ENCODE measurements at regions not wholly inside any gene's neighbourhood (a gene's known extent, or its start where the extent isn't known, plus 50 kb on each side); places are given as distances from the start of the nearest gene placed in this dataset.

GRCh38 chr2:59312967-59313940 lies 1072.1 kb upstream of the FANCL start:
- H3K36me3 ChIP-seq (ENCODE audit: control insufficient read depth in 2 of 3, insufficient read depth in 3 of 3, low read length in 3 of 3): no peaks in the 10 kb centered on the region
- peaks cover 0 to 7% (median 5%) of the 10 kb centered on the region in 7 donors for H3K4me1 Mint-ChIP-seq
- H3K36me3 Mint-ChIP-seq: no peaks in the 10 kb centered on the region
- ATAC-seq (no peak), DNase-seq (no peak)
- ChIA-PET CTCF (no interaction called here), POLR2A (no interaction called here)
- no peak overlapping the region for H3K4me3 Mint-ChIP-seq
- no peak overlapping the region for H3K27ac Mint-ChIP-seq
- H3K27me3 Mint-ChIP-seq: peaks cover 10 to 53% (median 29%) of the 10 kb centered on the region in 5 donors
- H3K27ac ChIP-seq (ENCODE audit: low read depth, low read length): no peak overlapping the region
- H3K4me1 ChIP-seq (ENCODE audit: control insufficient read depth in 2 of 2, insufficient read depth in 2 of 2, low read length in 2 of 2): no peaks in the 10 kb centered on the region
- H3K9me3 Mint-ChIP-seq: no peaks in the 10 kb centered on the region
- H3K9me3 ChIP-seq (ENCODE audit: control insufficient read depth in 2 of 3, low read length in 3 of 3): no peaks in the 10 kb centered on the region
- intact Hi-C loops (cut with micrococcal nuclease): no loop called here
- no peaks in the 10 kb centered on the region for H3K27me3 ChIP-seq (ENCODE audit: control insufficient read depth in 2 of 2, insufficient read depth in 2 of 2, low read length in 2 of 2)
- H3K4me3 ChIP-seq (ENCODE audit: low read length): no peak overlapping the region

- Mint-ChIP-seq H3K4me1 (peaks cover 0 to 7% (median 5%) of the 10 kb centered on the region in 7 donors), H3K27me3 (peaks cover 5 to 60% (median 29%) of the 10 kb centered on the region in 5 donors), H3K4me3 (no peak overlapping the region), H3K36me3 (no peaks in the 10 kb centered on the region), H3K27ac (no peak overlapping the region), H3K9me3 (no peaks in the 10 kb centered on the region)
- intact Hi-C loops (cut with micrococcal nuclease): no loop called here
- Histone ChIP-seq H3K9me3 (ENCODE audit: control insufficient read depth in 2 of 3, low read length in 3 of 3) (no peaks in the 10 kb centered on the region), H3K4me3 (ENCODE audit: low read length) (no peak overlapping the region), H3K27ac (ENCODE audit: low read depth, low read length) (no peak overlapping the region), H3K4me1 (ENCODE audit: control insufficient read depth in 2 of 2, insufficient read depth in 2 of 2, low read length in 2 of 2) (no peaks in the 10 kb centered on the region), H3K27me3 (ENCODE audit: control insufficient read depth in 2 of 2, insufficient read depth in 2 of 2, low read length in 2 of 2) (no peaks in the 10 kb centered on the region), H3K36me3 (ENCODE audit: control insufficient read depth in 2 of 3, insufficient read depth in 3 of 3, low read length in 3 of 3) (no peaks in the 10 kb centered on the region)
- ATAC-seq: no peak
- CTCF ChIA-PET: no interaction called here
- POLR2A ChIA-PET: no interaction called here
- no peak for DNase-seq
Measured at GRCh38 chr2:59312029-59312428, 1070.9 kb upstream of the FANCL start.

- ATAC-seq (no peak), DNase-seq (no peak)
- Mint-ChIP-seq H3K4me1 (no peaks in the 10 kb centered on the region), H3K9me3 (no peaks in the 10 kb centered on the region), H3K36me3 (no peaks in the 10 kb centered on the region), H3K4me3 (no peak overlapping the region), H3K27ac (no peak overlapping the region), H3K27me3 (peaks cover 7 to 45% (median 14%) of the 10 kb centered on the region in 5 donors)
- no peaks in the 10 kb centered on the region for H3K4me1 ChIP-seq (ENCODE audit: control insufficient read depth in 2 of 2, insufficient read depth in 2 of 2, low read length in 2 of 2)
- no peak overlapping the region for H3K27ac ChIP-seq (ENCODE audit: low read depth, low read length)
- H3K9me3 ChIP-seq (ENCODE audit: control insufficient read depth in 2 of 3, low read length in 3 of 3): no peaks in the 10 kb centered on the region
- ChIA-PET CTCF (no interaction called here), POLR2A (no interaction called here)
- no peaks in the 10 kb centered on the region for H3K36me3 ChIP-seq (ENCODE audit: control insufficient read depth in 2 of 3, insufficient read depth in 3 of 3, low read length in 3 of 3)
- no peak overlapping the region for H3K4me3 ChIP-seq (ENCODE audit: low read length)
- no peaks in the 10 kb centered on the region for H3K27me3 ChIP-seq (ENCODE audit: control insufficient read depth in 2 of 2, insufficient read depth in 2 of 2, low read length in 2 of 2)
- intact Hi-C loops (cut with micrococcal nuclease): no loop called here
Measured at GRCh38 chr2:59308108-59308507, 1067.0 kb upstream of the FANCL start.

GRCh38 chr2:59307196-59307595 lies 1066.1 kb upstream of the FANCL start:
- ChIA-PET POLR2A (no interaction called here), CTCF (no interaction called here)
- Histone ChIP-seq H3K9me3 (ENCODE audit: control insufficient read depth in 2 of 3, low read length in 3 of 3) (no peaks in the 10 kb centered on the region), H3K4me1 (ENCODE audit: control insufficient read depth in 2 of 2, insufficient read depth in 2 of 2, low read length in 2 of 2) (no peaks in the 10 kb centered on the region), H3K36me3 (ENCODE audit: control insufficient read depth in 2 of 3, insufficient read depth in 3 of 3, low read length in 3 of 3) (no peaks in the 10 kb centered on the region), H3K27me3 (ENCODE audit: control insufficient read depth in 2 of 2, insufficient read depth in 2 of 2, low read length in 2 of 2) (no peaks in the 10 kb centered on the region), H3K27ac (ENCODE audit: low read depth, low read length) (no peak overlapping the region), H3K4me3 (ENCODE audit: low read length) (no peak overlapping the region)
- no peak overlapping the region for H3K27ac Mint-ChIP-seq
- H3K4me1 Mint-ChIP-seq: no peaks in the 10 kb centered on the region
- no peak overlapping the region for H3K4me3 Mint-ChIP-seq
- H3K36me3 Mint-ChIP-seq: no peaks in the 10 kb centered on the region
- DNase-seq: no peak
- no peak for ATAC-seq
- intact Hi-C loops (cut with micrococcal nuclease): no loop called here
- H3K9me3 Mint-ChIP-seq: no peaks in the 10 kb centered on the region
- peaks cover 5 to 36% (median 14%) of the 10 kb centered on the region in 5 donors for H3K27me3 Mint-ChIP-seq

- no peak overlapping the region for H3K4me3 Mint-ChIP-seq
- no peak overlapping the region for H3K27ac Mint-ChIP-seq
- H3K9me3 ChIP-seq (ENCODE audit: control insufficient read depth in 2 of 3, low read length in 3 of 3): no peaks in the 10 kb centered on the region
- intact Hi-C loops (cut with micrococcal nuclease): loop anchor here (2.0 to 5.0 kb wide), 3 partner anchors 584 to 1544 kb away; no protein-coding TSS in a partner anchor
- H3K27me3 Mint-ChIP-seq: peaks cover 0 to 20% (median 12%) of the 10 kb centered on the region in 5 donors
- H3K4me3 ChIP-seq (ENCODE audit: low read length): no peak overlapping the region
- no peaks in the 10 kb centered on the region for H3K4me1 ChIP-seq (ENCODE audit: control insufficient read depth in 2 of 2, insufficient read depth in 2 of 2, low read length in 2 of 2)
- no peaks in the 10 kb centered on the region for H3K4me1 Mint-ChIP-seq
- H3K9me3 Mint-ChIP-seq: no peaks in the 10 kb centered on the region
- POLR2A ChIA-PET: no interaction called here
- H3K27ac ChIP-seq (ENCODE audit: low read depth, low read length): no peak overlapping the region
- CTCF ChIA-PET: no interaction called here
- H3K27me3 ChIP-seq (ENCODE audit: control insufficient read depth in 2 of 2, insufficient read depth in 2 of 2, low read length in 2 of 2): no peaks in the 10 kb centered on the region
- H3K36me3 ChIP-seq (ENCODE audit: control insufficient read depth in 2 of 3, insufficient read depth in 3 of 3, low read length in 3 of 3): no peaks in the 10 kb centered on the region
- ATAC-seq (no peak), DNase-seq (no peak)
- H3K36me3 Mint-ChIP-seq: no peaks in the 10 kb centered on the region
Measured at GRCh38 chr2:59303272-59303671, 1062.1 kb upstream of the FANCL start.

- Mint-ChIP-seq H3K4me3 (no peak overlapping the region), H3K4me1 (no peaks in the 10 kb centered on the region), H3K9me3 (no peaks in the 10 kb centered on the region), H3K27ac (no peak overlapping the region), H3K27me3 (peaks cover 0 to 23% (median 6%) of the 10 kb centered on the region in 5 donors), H3K36me3 (no peaks in the 10 kb centered on the region)
- intact Hi-C loops (cut with micrococcal nuclease): loop anchor here (2.0 to 5.0 kb wide), 3 partner anchors 585 to 1544 kb away; no protein-coding TSS in a partner anchor
- ATAC-seq (no peak), DNase-seq (no peak)
- Histone ChIP-seq H3K27ac (ENCODE audit: low read depth, low read length) (no peak overlapping the region), H3K4me3 (ENCODE audit: low read length) (no peak overlapping the region), H3K9me3 (ENCODE audit: control insufficient read depth in 2 of 3, low read length in 3 of 3) (no peaks in the 10 kb centered on the region), H3K27me3 (ENCODE audit: control insufficient read depth in 2 of 2, insufficient read depth in 2 of 2, low read length in 2 of 2) (no peaks in the 10 kb centered on the region), H3K36me3 (ENCODE audit: control insufficient read depth in 2 of 3, insufficient read depth in 3 of 3, low read length in 3 of 3) (no peaks in the 10 kb centered on the region), H3K4me1 (ENCODE audit: control insufficient read depth in 2 of 2, insufficient read depth in 2 of 2, low read length in 2 of 2) (no peaks in the 10 kb centered on the region)
- ChIA-PET POLR2A (no interaction called here), CTCF (interaction anchor here (0.9 kb wide), 1 partner anchor 850 kb away, joined by 4 read pairs; no protein-coding TSS in a partner anchor)
Measured at GRCh38 chr2:59302683-59303082, 1061.6 kb upstream of the FANCL start.

Measured in naive thymus-derived CD4-positive, alpha-beta T cell (primary cell).